ENCODE measurements at regions not wholly inside any gene's neighbourhood (a gene's known extent, or its start where the extent isn't known, plus 50 kb on each side); places are given as distances from the start of the nearest gene placed in this dataset.

DNA sequence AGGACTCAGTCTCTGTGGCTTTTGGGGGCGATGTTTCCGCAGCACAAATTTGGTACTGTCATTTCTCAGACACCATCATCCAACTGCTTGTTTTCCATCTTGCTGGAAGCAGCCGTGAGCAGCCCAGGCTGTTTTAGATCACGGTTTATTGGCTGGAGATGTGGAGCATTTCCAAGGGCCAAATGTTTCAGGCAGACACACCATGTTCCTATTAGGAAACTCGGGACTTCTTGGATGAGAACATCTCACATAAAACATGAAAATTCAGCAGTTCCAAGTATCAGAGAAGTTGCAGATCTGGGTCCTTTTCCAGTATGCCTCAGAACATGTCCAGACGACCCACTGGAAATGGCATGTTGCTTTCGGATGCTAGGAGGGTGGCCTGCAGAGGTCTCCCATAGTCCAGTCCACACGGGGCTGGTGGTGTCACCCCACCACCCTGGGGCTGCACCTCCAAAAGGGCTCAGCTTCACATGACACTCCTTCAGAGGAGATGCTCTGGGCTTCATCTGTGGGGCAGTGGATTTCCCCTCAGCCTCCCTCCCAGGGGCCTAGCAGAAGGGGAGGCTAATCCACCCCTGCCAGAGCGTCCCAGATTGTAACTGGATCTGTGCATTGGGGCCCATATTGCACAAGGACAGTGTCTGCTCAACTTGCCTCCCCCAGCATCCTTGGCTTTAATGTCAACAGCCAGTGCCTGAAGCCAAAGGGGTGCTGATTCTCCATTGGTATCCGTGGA lies 176.3 kb downstream of the SCP2D1 start:
- TF ChIP-seq, protein P1, sequence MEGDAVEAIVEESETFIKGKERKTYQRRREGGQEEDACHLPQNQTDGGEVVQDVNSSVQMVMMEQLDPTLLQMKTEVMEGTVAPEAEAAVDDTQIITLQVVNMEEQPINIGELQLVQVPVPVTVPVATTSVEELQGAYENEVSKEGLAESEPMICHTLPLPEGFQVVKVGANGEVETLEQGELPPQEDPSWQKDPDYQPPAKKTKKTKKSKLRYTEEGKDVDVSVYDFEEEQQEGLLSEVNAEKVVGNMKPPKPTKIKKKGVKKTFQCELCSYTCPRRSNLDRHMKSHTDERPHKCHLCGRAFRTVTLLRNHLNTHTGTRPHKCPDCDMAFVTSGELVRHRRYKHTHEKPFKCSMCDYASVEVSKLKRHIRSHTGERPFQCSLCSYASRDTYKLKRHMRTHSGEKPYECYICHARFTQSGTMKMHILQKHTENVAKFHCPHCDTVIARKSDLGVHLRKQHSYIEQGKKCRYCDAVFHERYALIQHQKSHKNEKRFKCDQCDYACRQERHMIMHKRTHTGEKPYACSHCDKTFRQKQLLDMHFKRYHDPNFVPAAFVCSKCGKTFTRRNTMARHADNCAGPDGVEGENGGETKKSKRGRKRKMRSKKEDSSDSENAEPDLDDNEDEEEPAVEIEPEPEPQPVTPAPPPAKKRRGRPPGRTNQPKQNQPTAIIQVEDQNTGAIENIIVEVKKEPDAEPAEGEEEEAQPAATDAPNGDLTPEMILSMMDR (IDR thresholded peaks at IDR 0.05; ENCODE audit: insufficient read depth, low read depth, low read length) = no peak
- no peak for DNase-seq (ENCODE audit: low read depth)
- no peak overlapping the region for H3K4me3 ChIP-seq (ENCODE audit: low read depth, low read length)

DNA sequence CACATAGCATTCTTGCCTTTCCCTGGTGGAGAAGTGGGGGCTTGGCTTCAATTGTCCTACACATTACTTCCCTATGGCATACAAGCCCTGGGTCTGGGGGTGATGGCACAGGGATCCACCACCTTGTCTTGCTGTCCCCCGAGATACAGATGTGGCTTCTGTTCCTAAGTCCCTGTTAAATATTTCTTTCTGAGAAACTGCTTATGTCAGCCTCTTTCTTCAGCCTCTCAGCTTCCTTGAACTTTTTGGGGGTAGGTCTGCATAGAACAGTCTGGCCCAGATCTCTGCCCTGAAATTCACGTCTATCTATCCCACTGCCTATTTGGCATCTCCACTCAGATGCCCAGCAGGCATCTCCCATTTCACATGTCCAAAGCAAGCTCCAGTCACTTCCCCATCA lies 177.4 kb downstream of the SCP2D1 start:
- TF ChIP-seq, protein P1 (IDR thresholded peaks at IDR 0.05; ENCODE audit: insufficient read depth, low read depth, low read length) = no peak
- no peak overlapping the region for H3K4me3 ChIP-seq (ENCODE audit: low read depth, low read length)
- no peak for DNase-seq (ENCODE audit: low read depth)

DNA sequence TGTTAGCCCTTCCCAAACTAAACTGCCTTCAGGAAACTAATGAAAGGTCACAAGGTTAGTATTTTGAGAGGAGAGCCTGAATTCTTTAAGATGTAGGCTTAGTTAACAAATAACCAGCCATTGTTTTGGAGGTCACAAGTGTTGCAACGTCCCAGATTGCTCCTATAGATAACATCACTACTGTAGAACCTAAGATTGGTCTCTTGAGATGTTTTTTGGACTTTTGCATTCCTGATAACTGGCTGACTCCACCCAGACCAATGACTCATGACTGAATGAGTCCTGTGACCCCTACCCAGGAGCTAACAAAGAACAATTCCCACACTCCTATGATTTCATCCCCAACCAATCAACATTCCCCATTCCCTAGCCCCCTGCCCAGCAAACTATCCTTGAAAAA lies 178.8 kb downstream of the SCP2D1 start:
- H3K4me3 ChIP-seq (ENCODE audit: low read depth, low read length) = no peak overlapping the region
- no peak for DNase-seq (ENCODE audit: low read depth)
- TF ChIP-seq, protein P1 (IDR thresholded peaks at IDR 0.05; ENCODE audit: insufficient read depth, low read depth, low read length) = no peak

GRCh38 chr20:18995455-18995854 lies 181.9 kb downstream of the SCP2D1 start:
- no peak overlapping the region for H3K4me3 ChIP-seq (ENCODE audit: low read depth, low read length)
- DNase-seq (ENCODE audit: low read depth) = no peak
- TF ChIP-seq, protein P1 (IDR thresholded peaks at IDR 0.05; ENCODE audit: insufficient read depth, low read depth, low read length) = no peak

- H3K4me3 ChIP-seq (ENCODE audit: low read depth, low read length) = no peak overlapping the region
- TF ChIP-seq, protein P1 (IDR thresholded peaks at IDR 0.05; ENCODE audit: insufficient read depth, low read depth, low read length) = no peak
- DNase-seq (ENCODE audit: low read depth) = no peak
These were observed 185.5 kb downstream of the SCP2D1 start for GRCh38 chr20:18999086-18999485.

DNA sequence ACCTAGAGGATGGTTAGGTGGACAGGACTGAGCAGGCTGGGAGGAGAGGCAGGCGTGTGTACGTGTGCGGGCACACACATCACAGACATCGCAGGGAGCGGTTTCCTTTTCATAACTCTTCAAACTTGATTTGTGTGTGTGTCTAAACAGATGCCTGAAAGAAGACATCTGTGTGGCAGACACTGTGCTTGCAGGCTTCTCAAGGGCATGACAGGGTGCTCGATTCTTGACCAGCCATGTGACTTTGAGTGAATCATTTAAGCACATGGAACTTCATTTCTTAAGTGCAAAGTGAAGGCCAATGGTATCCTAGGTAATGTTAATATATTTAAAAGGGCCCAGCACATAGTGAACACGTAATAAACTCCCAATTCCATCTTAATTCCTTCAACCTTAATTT lies 186.5 kb downstream of the SCP2D1 start:
- H3K4me3 ChIP-seq (ENCODE audit: low read depth, low read length) = no peak overlapping the region
- no peak for DNase-seq (ENCODE audit: low read depth)
- TF ChIP-seq, protein P1 (IDR thresholded peaks at IDR 0.05; ENCODE audit: insufficient read depth, low read depth, low read length) = no peak

- TF ChIP-seq, protein P1 (IDR thresholded peaks at IDR 0.05; ENCODE audit: insufficient read depth, low read depth, low read length) = no peak
- no peak overlapping the region for H3K4me3 ChIP-seq (ENCODE audit: low read depth, low read length)
- no peak for DNase-seq (ENCODE audit: low read depth)
These were observed 187.6 kb downstream of the SCP2D1 start for GRCh38 chr20:19001177-19001576.

Measured in fibroblast of villous mesenchyme (primary cell).